Suprapubic skin (tissue), 4 donors: ENCODE measurements at regions not wholly inside any gene's neighbourhood (a gene's known extent, or its start where the extent isn't known, plus 50 kb on each side); places are given as distances from the start of the nearest gene placed in this dataset.

Source experiments
- CTCF ChIP-seq, 2 donors: fragments of 200-600 bp in 1 of 2; fragments of 450-650 bp in 1 of 2; sonication (generic) in 1 of 2; IDR thresholded peaks; one replicate each; pipeline ENCODE4 v1.5.1; 2016 to 2019; ENCODE audit warnings: antibody characterized with exemption in 2 of 2, mild to moderate bottlenecking in 1 of 2, moderate library complexity in 1 of 2
- EP300 ChIP-seq: sonication (generic); formaldehyde crosslinking; IDR thresholded peaks from one replicate; pipeline ENCODE4 v1.6.1; 2017; ENCODE audit warnings: antibody characterized with exemption
- POLR2A ChIP-seq, 2 donors: fragments of 450-650 bp; IDR thresholded peaks; one replicate each; pipeline ENCODE4 v1.6.1; 2017; ENCODE audit warnings: antibody characterized with exemption in 2 of 2, mild to moderate bottlenecking in 2 of 2, moderate library complexity in 2 of 2
- POLR2AphosphoS5 ChIP-seq, 3 donors: sonication (generic); formaldehyde crosslinking; IDR thresholded peaks; one replicate each; pipeline ENCODE4 v1.6.1; 2017; ENCODE audit warnings: antibody characterized with exemption in 3 of 3

GRCh38 chr1:114208714-114209113 lies 55.0 kb upstream of the SYT6 start:
- TF ChIP-seq CTCF (IDR thresholded peaks at IDR 0.05) (no peak), POLR2A (IDR thresholded peaks at IDR 0.05) (no peak), POLR2AphosphoS5 (IDR thresholded peaks at IDR 0.05) (no peak), EP300 (no peak)
